ENCODE measurements at regions not wholly inside any gene's neighbourhood (a gene's known extent, or its start where the extent isn't known, plus 50 kb on each side); places are given as distances from the start of the nearest gene placed in this dataset.

DNA sequence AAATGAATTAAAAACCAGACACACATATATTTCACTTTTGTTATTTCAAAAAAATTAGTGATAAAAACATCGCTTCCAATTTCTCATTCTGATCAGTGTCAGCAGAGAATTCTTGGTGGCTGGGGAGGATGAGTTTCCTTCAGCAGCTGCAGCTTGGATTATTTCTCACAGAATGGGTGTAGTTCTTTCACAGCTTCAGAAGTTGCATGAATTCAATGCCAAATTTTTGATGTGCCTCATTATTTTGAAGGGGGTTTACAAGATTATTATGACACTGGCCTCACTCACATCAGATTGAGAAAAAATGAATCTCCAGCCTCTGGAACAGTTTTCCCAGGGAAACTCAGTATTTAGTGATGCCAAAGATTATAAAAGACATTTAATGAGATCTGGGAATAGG, 184.9 kb upstream of the WDFY3 start:
- no peaks in the 10 kb centered on the region for H3K4me1 ChIP-seq
- DNase-seq, result no peak
- no peaks in the 10 kb centered on the region for H3K36me3 ChIP-seq
- TF ChIP-seq, protein P1, sequence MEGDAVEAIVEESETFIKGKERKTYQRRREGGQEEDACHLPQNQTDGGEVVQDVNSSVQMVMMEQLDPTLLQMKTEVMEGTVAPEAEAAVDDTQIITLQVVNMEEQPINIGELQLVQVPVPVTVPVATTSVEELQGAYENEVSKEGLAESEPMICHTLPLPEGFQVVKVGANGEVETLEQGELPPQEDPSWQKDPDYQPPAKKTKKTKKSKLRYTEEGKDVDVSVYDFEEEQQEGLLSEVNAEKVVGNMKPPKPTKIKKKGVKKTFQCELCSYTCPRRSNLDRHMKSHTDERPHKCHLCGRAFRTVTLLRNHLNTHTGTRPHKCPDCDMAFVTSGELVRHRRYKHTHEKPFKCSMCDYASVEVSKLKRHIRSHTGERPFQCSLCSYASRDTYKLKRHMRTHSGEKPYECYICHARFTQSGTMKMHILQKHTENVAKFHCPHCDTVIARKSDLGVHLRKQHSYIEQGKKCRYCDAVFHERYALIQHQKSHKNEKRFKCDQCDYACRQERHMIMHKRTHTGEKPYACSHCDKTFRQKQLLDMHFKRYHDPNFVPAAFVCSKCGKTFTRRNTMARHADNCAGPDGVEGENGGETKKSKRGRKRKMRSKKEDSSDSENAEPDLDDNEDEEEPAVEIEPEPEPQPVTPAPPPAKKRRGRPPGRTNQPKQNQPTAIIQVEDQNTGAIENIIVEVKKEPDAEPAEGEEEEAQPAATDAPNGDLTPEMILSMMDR (IDR thresholded peaks at IDR 0.05), result no peak
- no peak overlapping the region for H3K27ac ChIP-seq
- H3K4me3 ChIP-seq, result no peak overlapping the region
- intact Hi-C loops (cut with DNase I), result no loop called here
- no peak overlapping the region for H3K9ac ChIP-seq (ENCODE audit: low read depth in 2 of 2, low read length in 2 of 2)
- no peaks in the 10 kb centered on the region for H3K27me3 ChIP-seq
- no peaks in the 10 kb centered on the region for H3K9me3 ChIP-seq

GRCh38 chr4:85151786-85152185, 185.3 kb upstream of the WDFY3 start:
- Histone ChIP-seq H3K36me3 (no peaks in the 10 kb centered on the region), H3K4me1 (no peaks in the 10 kb centered on the region), H3K9ac (ENCODE audit: low read depth in 2 of 2, low read length in 2 of 2) (no peak overlapping the region), H3K27ac (no peak overlapping the region), H3K27me3 (no peaks in the 10 kb centered on the region), H3K9me3 (no peaks in the 10 kb centered on the region), H3K4me3 (no peak overlapping the region)
- intact Hi-C loops (cut with DNase I), result no loop called here
- TF ChIP-seq, protein P1 (IDR thresholded peaks at IDR 0.05), result no peak
- no peak for DNase-seq

GRCh38 chr4:85152480-85152879, 186.0 kb upstream of the WDFY3 start:
- Histone ChIP-seq H3K9ac (ENCODE audit: low read depth in 2 of 2, low read length in 2 of 2) (no peak overlapping the region), H3K4me1 (no peaks in the 10 kb centered on the region), H3K27me3 (no peaks in the 10 kb centered on the region), H3K4me3 (no peak overlapping the region), H3K36me3 (no peaks in the 10 kb centered on the region), H3K9me3 (no peaks in the 10 kb centered on the region), H3K27ac (no peak overlapping the region)
- TF ChIP-seq, protein P1 (IDR thresholded peaks at IDR 0.05), result no peak
- intact Hi-C loops (cut with DNase I), result no loop called here
- no peak for DNase-seq

GRCh38 chr4:85153221-85153620, 186.7 kb upstream of the WDFY3 start:
- Histone ChIP-seq H3K4me1 (no peaks in the 10 kb centered on the region), H3K36me3 (no peaks in the 10 kb centered on the region), H3K4me3 (no peak overlapping the region), H3K27ac (no peak overlapping the region), H3K9me3 (no peaks in the 10 kb centered on the region), H3K27me3 (no peaks in the 10 kb centered on the region), H3K9ac (ENCODE audit: low read depth in 2 of 2, low read length in 2 of 2) (no peak overlapping the region)
- DNase-seq, result no peak
- TF ChIP-seq, protein P1 (IDR thresholded peaks at IDR 0.05), result no peak
- intact Hi-C loops (cut with DNase I), result no loop called here

- Histone ChIP-seq H3K9me3 (no peaks in the 10 kb centered on the region), H3K36me3 (no peaks in the 10 kb centered on the region), H3K4me1 (no peaks in the 10 kb centered on the region), H3K4me3 (no peak overlapping the region), H3K27ac (no peak overlapping the region), H3K27me3 (no peaks in the 10 kb centered on the region), H3K9ac (ENCODE audit: low read depth in 2 of 2, low read length in 2 of 2) (no peak overlapping the region)
- intact Hi-C loops (cut with DNase I), result no loop called here
- TF ChIP-seq, protein P1 (IDR thresholded peaks at IDR 0.05), result no peak
- no peak for DNase-seq
Observed at GRCh38 chr4:85154591-85154990, 188.1 kb upstream of the WDFY3 start.

GRCh38 chr4:85165808-85166207, 199.3 kb upstream of the WDFY3 start:
- Histone ChIP-seq H3K36me3 (no peaks in the 10 kb centered on the region), H3K4me3 (no peak overlapping the region), H3K27ac (no peak overlapping the region), H3K9me3 (no peaks in the 10 kb centered on the region), H3K9ac (ENCODE audit: low read depth in 2 of 2, low read length in 2 of 2) (no peak overlapping the region), H3K27me3 (no peaks in the 10 kb centered on the region), H3K4me1 (no peaks in the 10 kb centered on the region)
- TF ChIP-seq, protein P1 (IDR thresholded peaks at IDR 0.05), result no peak
- intact Hi-C loops (cut with DNase I), result no loop called here
- DNase-seq, result no peak

All from colonic mucosa (tissue), 4 donors.